Loucy (cell line): ENCODE measurements at regions not wholly inside any gene's neighbourhood (a gene's known extent, or its start where the extent isn't known, plus 50 kb on each side); places are given as distances from the start of the nearest gene placed in this dataset.

Experiments used
- CTCF ChIP-seq: fragments of 200-600 bp; sonication (generic); conservative IDR thresholded peaks from 2 replicates; pipeline ENCODE4 v1.5.1; 2014; ENCODE audit warnings: mild to moderate bottlenecking, antibody characterized with exemption, low read length
- EZH2phosphoT487 ChIP-seq: fragments of 200-600 bp; IDR thresholded peaks from 2 replicates; pipeline ENCODE4 v1.6.1; 2018; ENCODE audit warnings: antibody characterized with exemption, mild to moderate bottlenecking, moderate library complexity, borderline replicate concordance

GRCh38 chr1:170306513-170306910 is 160.8 kb downstream of the NTMT2 start:
- no peak for TF ChIP-seq EZH2phosphoT487
- TF ChIP-seq CTCF, result no peak
